Trophoblast cell (in vitro differentiated cells and primary cell): ENCODE measurements at regions not wholly inside any gene's neighbourhood (a gene's known extent, or its start where the extent isn't known, plus 50 kb on each side); places are given as distances from the start of the nearest gene placed in this dataset.

Source experiments
- DNase-seq, 2 donors: peaks; one replicate each; pipeline ENCODE4 v3.0.0-alpha.2; 2016
- H2AFZ ChIP-seq: 2 replicates; pipeline ENCODE4 v1.6.1; 2013; ENCODE audit warnings: low read length, moderate library complexity, mild to moderate bottlenecking; ENCODE audit not compliant: insufficient read depth, poor library complexity
- H2AK5ac ChIP-seq: 2 replicates; pipeline ENCODE4 v1.6.1; 2013; ENCODE audit warnings: mild to moderate bottlenecking, low read length
- H2BK120ac ChIP-seq: 2 replicates; pipeline ENCODE4 v1.6.1; 2013; ENCODE audit warnings: low read length, mild to moderate bottlenecking, moderate library complexity; ENCODE audit not compliant: insufficient read depth, poor library complexity
- H2BK12ac ChIP-seq: 2 replicates; pipeline ENCODE4 v1.6.1; 2013; ENCODE audit warnings: mild to moderate bottlenecking, low read length, moderate library complexity
- H2BK5ac ChIP-seq: 2 replicates; pipeline ENCODE4 v1.6.1; 2013; ENCODE audit warnings: low read length, low read depth, moderate library complexity, mild to moderate bottlenecking; ENCODE audit not compliant: poor library complexity
- H3K14ac ChIP-seq: 2 replicates; pipeline ENCODE4 v1.6.1; 2013; ENCODE audit warnings: mild to moderate bottlenecking, low read length
- H3K18ac ChIP-seq: 2 replicates; pipeline ENCODE4 v1.6.1; 2013; ENCODE audit warnings: mild to moderate bottlenecking, low read length
- H3K23ac ChIP-seq: 2 replicates; pipeline ENCODE4 v1.6.1; 2013; ENCODE audit warnings: low read length
- H3K27ac ChIP-seq: 2 replicates; pipeline ENCODE4 v1.5.1; 2013; ENCODE audit warnings: low read depth, mild to moderate bottlenecking, inconsistent platforms, low read length, moderate library complexity
- H3K27me3 ChIP-seq: 2 replicates; pipeline ENCODE4 v1.6.1; 2013; ENCODE audit warnings: inconsistent platforms, mild to moderate bottlenecking, low read length, moderate library complexity; ENCODE audit not compliant: insufficient read depth
- H3K36me3 ChIP-seq, 2 experiments: 1 replicate in 1 of 2; 2 replicates in 1 of 2; pipeline ENCODE4 v1.6.1; 2013; ENCODE audit warnings: low read length in 2 of 2, mild to moderate bottlenecking in 2 of 2, moderate library complexity in 1 of 2; ENCODE audit not compliant: insufficient read depth in 2 of 2, control insufficient read depth in 1 of 2
- H3K4ac ChIP-seq: 2 replicates; pipeline ENCODE4 v1.6.1; 2013; ENCODE audit warnings: low read depth, mild to moderate bottlenecking, low read length, moderate library complexity
- H3K4me1 ChIP-seq, 2 experiments: 1 replicate in 1 of 2; 2 replicates in 1 of 2; pipeline ENCODE4 v1.6.1; 2013; ENCODE audit warnings: low read length in 2 of 2, mild to moderate bottlenecking in 2 of 2, moderate library complexity in 1 of 2; ENCODE audit not compliant: insufficient read depth in 2 of 2, control insufficient read depth in 1 of 2
- H3K4me2 ChIP-seq: 2 replicates; pipeline ENCODE4 v1.6.1; 2013; ENCODE audit warnings: inconsistent platforms, mild to moderate bottlenecking, low read length, moderate library complexity
- H3K4me3 ChIP-seq: 2 replicates; pipeline ENCODE4 v1.5.1; 2013; ENCODE audit warnings: mild to moderate bottlenecking, low read depth, low read length, inconsistent platforms
- H3K79me1 ChIP-seq: one replicate; pipeline ENCODE4 v1.6.1; 2013; ENCODE audit warnings: low read length
- H3K79me2 ChIP-seq: 2 replicates; pipeline ENCODE4 v1.6.1; 2013; ENCODE audit warnings: low read length, mild to moderate bottlenecking; ENCODE audit not compliant: control insufficient read depth, insufficient read depth, poor library complexity
- H3K9ac ChIP-seq: 2 replicates; pipeline ENCODE4 v1.6.1; 2013; ENCODE audit warnings: mild to moderate bottlenecking, low read length
- H3K9me3 ChIP-seq: 2 replicates; pipeline ENCODE4 v1.6.1; 2013; ENCODE audit warnings: low read depth, mild to moderate bottlenecking, control low read depth, inconsistent platforms, low read length; ENCODE audit not compliant: insufficient read depth
- H4K12ac ChIP-seq: 2 replicates; pipeline ENCODE4 v1.6.1; 2013; ENCODE audit warnings: low read depth, mild to moderate bottlenecking, low read length, moderate library complexity
- H4K8ac ChIP-seq: 2 replicates; pipeline ENCODE4 v1.6.1; 2013; ENCODE audit warnings: low read depth, mild to moderate bottlenecking, low read length, moderate library complexity
- H4K91ac ChIP-seq: one replicate; pipeline ENCODE4 v1.6.1; 2013; ENCODE audit warnings: low read depth, mild to moderate bottlenecking, low read length, moderate library complexity
- WGBS: extraction: QIAGEN DNeasy Blood & Tissue Kit; methylation state at CpG from one replicate; pipeline ENCODE4 v1.1.7; 2013; ENCODE audit warnings: missing lambda C conversion rate; ENCODE audit not compliant: insufficient read length, insufficient coverage; ENCODE audit errors: extremely low coverage; 5-methylcytosine and 5-hydroxymethylcytosine counted together

GRCh38 chr16:72282362-72282761 lies 110.4 kb upstream of the PMFBP1 start:
- Histone ChIP-seq H3K79me2 (no peaks in the 10 kb centered on the region), H3K14ac (no peak overlapping the region), H3K79me1 (no peaks in the 10 kb centered on the region), H3K9me3 (no peaks in the 10 kb centered on the region), H2BK120ac (no peak overlapping the region), H3K4me1 (peaks cover 7 to 11% of the 10 kb centered on the region in 2 experiments), H2BK12ac (no peak overlapping the region), H3K9ac (no peak overlapping the region), H3K27ac (no peak overlapping the region), H2AFZ (no peak overlapping the region), H3K36me3 (no peaks in the 10 kb centered on the region), H3K4me3 (no peak overlapping the region), H3K4me2 (no peak overlapping the region), H4K8ac (no peak overlapping the region), H3K18ac (no peak overlapping the region), H3K4ac (no peak overlapping the region), H3K23ac (no peak overlapping the region), H2BK5ac (no peak overlapping the region), H4K91ac (no peak overlapping the region), H3K27me3 (no peaks in the 10 kb centered on the region), H2AK5ac (no peak overlapping the region), H4K12ac (no peak overlapping the region)
- WGBS, result no CpG with 5 or more reads among the region's 1 CpG
- DNase-seq, result no peak

GRCh38 chr16:72278301-72278700 lies 106.3 kb upstream of the PMFBP1 start:
- no peaks in the 10 kb centered on the region for H3K4me1 ChIP-seq
- no peak for DNase-seq

DNA sequence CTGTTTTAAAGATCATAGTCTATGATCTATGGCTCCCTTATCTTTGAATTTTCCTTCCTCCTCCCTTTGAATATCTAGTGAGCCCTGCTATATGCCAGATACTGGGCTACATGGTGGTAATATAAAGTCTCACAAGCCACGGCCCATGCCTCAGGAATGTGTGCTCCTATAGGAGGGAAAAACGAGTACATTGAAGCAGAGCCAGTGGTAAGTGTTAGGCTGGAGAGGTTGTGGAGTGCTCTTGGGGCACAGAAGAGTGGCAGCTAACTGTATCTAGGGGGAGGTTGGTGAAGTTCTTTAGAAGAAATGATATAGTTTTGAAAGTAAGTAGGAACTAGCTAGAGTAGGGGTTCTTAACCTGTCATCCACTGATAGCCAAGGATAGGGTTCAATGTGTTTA lies 105.8 kb upstream of the PMFBP1 start:
- WGBS, result no CpG with 5 or more reads among the region's 2 CpGs
- Histone ChIP-seq H4K8ac (no peak overlapping the region), H3K4ac (no peak overlapping the region), H3K27ac (no peak overlapping the region), H3K4me3 (no peak overlapping the region), H4K91ac (no peak overlapping the region), H2BK5ac (no peak overlapping the region), H3K23ac (no peak overlapping the region), H3K36me3 (no peaks in the 10 kb centered on the region), H3K79me1 (no peaks in the 10 kb centered on the region), H2BK12ac (no peak overlapping the region), H2BK120ac (no peak overlapping the region), H3K27me3 (no peaks in the 10 kb centered on the region), H3K4me2 (no peak overlapping the region), H3K18ac (no peak overlapping the region), H3K9me3 (no peaks in the 10 kb centered on the region), H4K12ac (no peak overlapping the region), H3K4me1 (no peaks in the 10 kb centered on the region), H2AK5ac (no peak overlapping the region), H2AFZ (no peak overlapping the region), H3K9ac (no peak overlapping the region), H3K14ac (no peak overlapping the region), H3K79me2 (no peaks in the 10 kb centered on the region)
- no peak for DNase-seq

More at GRCh38 chr16:72278301-72278700, 106.3 kb upstream of the PMFBP1 start:
- no peak overlapping the region for H3K18ac ChIP-seq
- no peak overlapping the region for H4K12ac ChIP-seq
- no peak overlapping the region for H2BK12ac ChIP-seq
- no peak overlapping the region for H4K91ac ChIP-seq
- H2AFZ ChIP-seq, result no peak overlapping the region
- WGBS, result no CpG with 5 or more reads among the region's 3 CpGs
- H3K79me2 ChIP-seq, result no peaks in the 10 kb centered on the region
- H3K4me2 ChIP-seq, result no peak overlapping the region
- H3K4ac ChIP-seq, result no peak overlapping the region
- no peaks in the 10 kb centered on the region for H3K9me3 ChIP-seq
- H3K79me1 ChIP-seq, result no peaks in the 10 kb centered on the region
- no peaks in the 10 kb centered on the region for H3K36me3 ChIP-seq
- H2AK5ac ChIP-seq, result no peak overlapping the region
- H3K4me3 ChIP-seq, result no peak overlapping the region
- no peak overlapping the region for H3K9ac ChIP-seq
- no peak overlapping the region for H3K14ac ChIP-seq
- no peak overlapping the region for H3K23ac ChIP-seq
- no peak overlapping the region for H2BK5ac ChIP-seq
- no peak overlapping the region for H2BK120ac ChIP-seq
- H3K27ac ChIP-seq, result no peak overlapping the region
- H4K8ac ChIP-seq, result no peak overlapping the region
- H3K27me3 ChIP-seq, result no peaks in the 10 kb centered on the region

- no peak overlapping the region for H3K4ac ChIP-seq
- H3K14ac ChIP-seq, result no peak overlapping the region
- H3K4me3 ChIP-seq, result no peak overlapping the region
- no peak overlapping the region for H2BK120ac ChIP-seq
- H3K27ac ChIP-seq, result no peak overlapping the region
- no peak overlapping the region for H4K91ac ChIP-seq
- no peaks in the 10 kb centered on the region for H3K9me3 ChIP-seq
- no peak overlapping the region for H3K9ac ChIP-seq
- no peaks in the 10 kb centered on the region for H3K79me1 ChIP-seq
- H3K36me3 ChIP-seq, result no peaks in the 10 kb centered on the region
- no peak overlapping the region for H3K4me2 ChIP-seq
- no peak overlapping the region for H3K23ac ChIP-seq
- no peaks in the 10 kb centered on the region for H3K79me2 ChIP-seq
- no peaks in the 10 kb centered on the region for H3K4me1 ChIP-seq
- H2BK5ac ChIP-seq, result no peak overlapping the region
- H3K27me3 ChIP-seq, result no peaks in the 10 kb centered on the region
- H2AK5ac ChIP-seq, result no peak overlapping the region
- no peak for DNase-seq
- H2BK12ac ChIP-seq, result no peak overlapping the region
- H4K12ac ChIP-seq, result no peak overlapping the region
- H3K18ac ChIP-seq, result no peak overlapping the region
- H4K8ac ChIP-seq, result no peak overlapping the region
- H2AFZ ChIP-seq, result no peak overlapping the region
- WGBS, result no CpG with 5 or more reads among the region's 3 CpGs
Observed at GRCh38 chr16:72271699-72272240, 99.8 kb upstream of the PMFBP1 start.
